Loucy (cell line): ENCODE measurements at regions not wholly inside any gene's neighbourhood (a gene's known extent, or its start where the extent isn't known, plus 50 kb on each side); places are given as distances from the start of the nearest gene placed in this dataset.
"Not testable (repeated sequence)": the region's sequence is repeated elsewhere in the genome, so short reads cannot be mapped to it uniquely, and the experiment has no call there.

Experiments
- H2AFZ ChIP-seq: fragments of 200-600 bp; sonication (generic); 2 replicates; pipeline ENCODE4 v1.6.0; 2016; ENCODE audit warnings: antibody characterized with exemption, mild to moderate bottlenecking, low read length, moderate library complexity
- H3F3A ChIP-seq: fragments of 200-600 bp; 2 replicates; pipeline ENCODE4 v1.6.0; 2016; ENCODE audit warnings: antibody characterized with exemption, low read depth, mild to moderate bottlenecking
- H3K27me3 ChIP-seq: fragments of 200-600 bp; sonication (generic); 2 replicates; pipeline ENCODE4 v1.6.1; 2014; ENCODE audit warnings: low read length, mild to moderate bottlenecking; ENCODE audit not compliant: insufficient read depth, poor library complexity, severe bottlenecking
- H3K36me3 ChIP-seq: fragments of 200-600 bp; sonication (generic); 2 replicates; pipeline ENCODE4 v1.6.1; 2016; ENCODE audit warnings: low read length; ENCODE audit not compliant: insufficient read depth
- H3K4me1 ChIP-seq: fragments of 200-600 bp; sonication (generic); 2 replicates; pipeline ENCODE4 v1.5.1; 2014; ENCODE audit warnings: low read length, mild to moderate bottlenecking; ENCODE audit not compliant: insufficient read depth, poor library complexity, severe bottlenecking
- H3K4me2 ChIP-seq: fragments of 200-600 bp; sonication (generic); 2 replicates; pipeline ENCODE4 v1.6.0; 2014; ENCODE audit warnings: antibody characterized with exemption, low read length, low read depth, mild to moderate bottlenecking; ENCODE audit not compliant: poor library complexity, severe bottlenecking
- H3K4me3 ChIP-seq: fragments of 200-600 bp; sonication (generic); 2 replicates; pipeline ENCODE4 v1.5.1; 2014; ENCODE audit warnings: low read length, mild to moderate bottlenecking, mixed read lengths; ENCODE audit not compliant: poor library complexity, severe bottlenecking
- H3K79me2 ChIP-seq: fragments of 200-600 bp; sonication (generic); 2 replicates; pipeline ENCODE4 v1.6.1; 2014; ENCODE audit warnings: low read length; ENCODE audit not compliant: insufficient read depth
- H3K9ac ChIP-seq: fragments of 200-600 bp; sonication (generic); 2 replicates; pipeline ENCODE4 v1.6.0; 2014; ENCODE audit warnings: mild to moderate bottlenecking, low read depth, low read length, moderate library complexity; ENCODE audit not compliant: poor library complexity, severe bottlenecking
- H3K9me2 ChIP-seq: fragments of 200-600 bp; sonication (generic); replicated peaks from 2 replicates; pipeline ENCODE4 v1.6.1; 2016; ENCODE audit warnings: low read depth, low read length, mixed read lengths
- H3K9me3 ChIP-seq: fragments of 200-600 bp; sonication (generic); 2 replicates; pipeline ENCODE4 v1.6.1; 2014; ENCODE audit warnings: mild to moderate bottlenecking, antibody characterized with exemption, low read length, low read depth; ENCODE audit not compliant: insufficient read depth
- H4K20me1 ChIP-seq: fragments of 200-600 bp; sonication (generic); 2 replicates; pipeline ENCODE4 v1.6.0; 2014; ENCODE audit warnings: antibody characterized with exemption, low read length, mild to moderate bottlenecking; ENCODE audit not compliant: insufficient read depth, poor library complexity, severe bottlenecking
- CTCF ChIP-seq: fragments of 200-600 bp; sonication (generic); conservative IDR thresholded peaks from 2 replicates; pipeline ENCODE4 v1.5.1; 2014; ENCODE audit warnings: mild to moderate bottlenecking, antibody characterized with exemption, low read length
- EZH2phosphoT487 ChIP-seq: fragments of 200-600 bp; IDR thresholded peaks from 2 replicates; pipeline ENCODE4 v1.6.1; 2018; ENCODE audit warnings: antibody characterized with exemption, mild to moderate bottlenecking, moderate library complexity, borderline replicate concordance

DNA sequence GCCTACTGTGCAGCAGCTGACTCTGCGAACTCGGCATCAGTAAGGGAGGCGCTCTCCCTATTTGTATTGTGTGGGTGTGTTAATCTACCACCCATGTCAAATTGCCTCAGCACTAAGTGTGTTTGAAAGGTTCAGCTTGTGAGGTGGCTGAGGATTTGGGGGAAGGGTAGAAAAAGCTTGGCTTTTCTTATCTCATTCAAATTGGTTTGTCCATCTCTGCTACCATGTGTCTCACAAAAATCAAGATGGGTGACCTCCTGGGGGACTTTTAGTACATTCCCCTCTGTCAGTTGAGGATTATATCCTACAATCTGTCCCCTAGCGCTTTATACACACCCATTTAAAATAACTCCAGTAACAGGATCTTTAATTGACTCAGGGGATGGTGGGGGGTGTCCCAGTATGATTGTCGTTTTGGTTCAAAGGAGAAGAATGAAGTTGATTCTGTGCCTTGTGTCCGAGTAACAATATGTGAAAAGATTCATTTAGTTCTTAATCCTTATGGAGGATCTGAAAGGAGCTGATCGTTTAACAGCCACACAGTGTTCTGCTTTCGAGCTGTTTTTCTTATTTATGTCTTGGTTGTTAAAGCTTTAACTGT lies 609.6 kb downstream of the PKHD1 start:
- Histone ChIP-seq H3F3A (no peaks in the 10 kb centered on the region), H3K27me3 (no peaks in the 10 kb centered on the region), H3K36me3 (no peaks in the 10 kb centered on the region), H2AFZ (no peak overlapping the region), H3K9me2 (no peaks in the 10 kb centered on the region), H3K4me1 (no peaks in the 10 kb centered on the region), H3K4me2 (no peak overlapping the region), H3K4me3 (no peak overlapping the region), H4K20me1 (no peaks in the 10 kb centered on the region), H3K9me3 (no peaks in the 10 kb centered on the region), H3K79me2 (no peaks in the 10 kb centered on the region), H3K9ac (no peak overlapping the region)
- TF ChIP-seq EZH2phosphoT487 (no peak), CTCF (no peak)

- Histone ChIP-seq H3K4me2 (no peak overlapping the region), H3K9me2 (no peaks in the 10 kb centered on the region), H3K4me3 (no peak overlapping the region), H3F3A (no peaks in the 10 kb centered on the region), H3K27me3 (no peaks in the 10 kb centered on the region), H3K36me3 (no peaks in the 10 kb centered on the region), H3K79me2 (no peaks in the 10 kb centered on the region), H2AFZ (no peak overlapping the region), H3K9ac (no peak overlapping the region), H4K20me1 (no peaks in the 10 kb centered on the region), H3K4me1 (no peaks in the 10 kb centered on the region), H3K9me3 (no peaks in the 10 kb centered on the region)
- no peak for TF ChIP-seq CTCF
- no peak for TF ChIP-seq EZH2phosphoT487
Measured at GRCh38 chr6:51479296-51479695, 608.1 kb downstream of the PKHD1 start.

DNA sequence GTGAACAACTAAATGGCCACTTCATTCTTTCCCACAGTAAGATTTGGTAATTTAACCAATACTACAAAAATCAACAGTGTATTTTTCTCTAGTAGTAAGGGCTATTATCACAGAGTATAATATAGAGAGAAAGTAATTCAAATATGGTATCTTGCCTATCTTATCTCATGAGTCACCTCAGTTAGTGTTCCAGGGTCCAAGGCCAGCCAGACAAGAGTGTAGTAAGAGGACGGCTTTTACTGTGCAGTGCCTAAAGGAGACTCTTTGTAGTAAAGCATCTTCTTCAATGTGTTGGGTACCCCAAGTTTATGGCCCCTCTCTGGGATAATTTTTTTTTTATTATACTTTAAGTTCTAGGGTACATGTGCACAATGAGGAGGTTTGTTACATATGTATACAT lies 607.4 kb downstream of the PKHD1 start:
- Histone ChIP-seq H3K9ac (no peak overlapping the region), H3K36me3 (no peaks in the 10 kb centered on the region), H3K79me2 (no peaks in the 10 kb centered on the region), H3K4me1 (no peaks in the 10 kb centered on the region), H3K9me3 (no peaks in the 10 kb centered on the region), H4K20me1 (no peaks in the 10 kb centered on the region), H3K4me3 (no peak overlapping the region), H3K4me2 (no peak overlapping the region), H3F3A (no peaks in the 10 kb centered on the region), H3K9me2 (no peaks in the 10 kb centered on the region), H2AFZ (no peak overlapping the region), H3K27me3 (no peaks in the 10 kb centered on the region)
- no peak for TF ChIP-seq EZH2phosphoT487
- no peak for TF ChIP-seq CTCF

DNA sequence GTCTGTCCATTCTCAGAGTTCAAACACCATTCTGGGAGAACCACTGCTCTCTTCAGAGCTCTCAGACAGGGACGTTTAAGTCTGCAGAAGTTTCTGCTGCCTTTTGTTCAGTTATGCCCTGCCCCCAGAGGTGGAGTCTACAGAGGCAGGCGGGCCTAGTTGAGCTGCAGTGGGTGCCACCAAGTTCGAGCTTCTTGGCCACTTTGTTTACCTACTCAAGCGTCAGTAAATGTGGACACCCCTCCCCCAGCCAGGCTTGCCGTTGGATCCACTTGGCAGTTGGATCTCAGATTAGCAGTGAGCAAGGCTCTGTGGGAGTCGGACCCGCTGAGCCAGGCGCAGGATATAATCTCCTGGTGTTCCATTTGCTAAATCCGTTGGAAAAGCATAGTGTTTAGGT lies 601.5 kb downstream of the PKHD1 start:
- not testable (repeated sequence) for H3K4me1 ChIP-seq, H3F3A ChIP-seq, H3K9me2 ChIP-seq, H3K36me3 ChIP-seq, H3K4me2 ChIP-seq, H3K79me2 ChIP-seq, H3K4me3 ChIP-seq, H3K9me3 ChIP-seq, H3K27me3 ChIP-seq, H2AFZ ChIP-seq, H4K20me1 ChIP-seq, H3K9ac ChIP-seq
